ENCODE measurements at regions not wholly inside any gene's neighbourhood (a gene's known extent, or its start where the extent isn't known, plus 50 kb on each side); places are given as distances from the start of the nearest gene placed in this dataset.

- H3K4me1 ChIP-seq (ENCODE audit: control insufficient read depth, extremely low read depth, insufficient read depth, low read length), result no peaks in the 10 kb centered on the region
- CTCF ChIA-PET, result no interaction called here
- H2AFZ ChIP-seq (ENCODE audit: low read depth, low read length), result no peak overlapping the region
- POLR2A ChIA-PET, result no interaction called here
- dilution Hi-C loops (cut with MboI; ENCODE audit: extremely low pct_ligation_motif_present, low sequenced_read_pairs) (no loop called here), intact Hi-C loops (cut with micrococcal nuclease) (no loop called here)
- H3K4me2 ChIP-seq (ENCODE audit: insufficient read depth, low read length), result no peak overlapping the region
- no peak for DNase-seq (ENCODE audit: low read depth, low spot score)
- H3K9ac ChIP-seq (replicated peaks; ENCODE audit: extremely low read depth, insufficient read depth, low read length), result no peak overlapping the region
- no peaks in the 10 kb centered on the region for H4K20me1 ChIP-seq (replicated peaks; ENCODE audit: control insufficient read depth, extremely low read depth, insufficient read depth, low read length)
- no TSS peak for BruUV-seq (replicated peaks)
- H3K4me3 ChIP-seq (replicated peaks in 1 of 3; ENCODE audit: insufficient read depth in 1 of 3, low read depth in 1 of 3, low read length in 3 of 3), result no peak overlapping the region
- H3K27ac ChIP-seq (ENCODE audit: insufficient read depth, low read depth, low read length), result no peak overlapping the region
- TF ChIP-seq EZH2 (IDR thresholded peaks at IDR 0.05; ENCODE audit: borderline replicate concordance, low read depth, low read length, severe bottlenecking), result no peak
- TF ChIP-seq CTCF (IDR thresholded peaks at IDR 0.05; ENCODE audit: extremely low read depth in 1 of 2, insufficient read depth in 1 of 2, low read depth in 1 of 2, low read length in 2 of 2), result no peak
- TF ChIP-seq GATA2 (IDR thresholded peaks at IDR 0.05; ENCODE audit: insufficient read depth, insufficient read length, low read depth, low read length), result no peak
- no peak for TF ChIP-seq MYC (IDR thresholded peaks at IDR 0.05; ENCODE audit: low read depth, low read length)
- no peak for TF ChIP-seq JUN (IDR thresholded peaks at IDR 0.05; ENCODE audit: borderline replicate concordance, insufficient read depth, insufficient read length, low read depth)
- no peak for TF ChIP-seq POLR2A (IDR thresholded peaks at IDR 0.05; ENCODE audit: low read depth, low read length)
- no peak for TF ChIP-seq POLR2AphosphoS5 (IDR thresholded peaks at IDR 0.05; ENCODE audit: insufficient read depth, low read depth, low read length)
- H3K9me3 ChIP-seq (replicated peaks; ENCODE audit: control insufficient read depth, insufficient read depth, low read length), result no peaks in the 10 kb centered on the region
- H3K9me1 ChIP-seq (replicated peaks; ENCODE audit: control insufficient read depth, extremely low read depth, insufficient read depth, low read length), result no peaks in the 10 kb centered on the region
- H3K27me3 ChIP-seq (ENCODE audit: control insufficient read depth in 2 of 2, insufficient read depth in 2 of 2, low read length in 2 of 2), result peaks cover 7 to 17% of the 10 kb centered on the region in 2 experiments
- no peaks in the 10 kb centered on the region for H3K79me2 ChIP-seq (ENCODE audit: control insufficient read depth, insufficient read depth, low read length)
- no peaks in the 10 kb centered on the region for H3K36me3 ChIP-seq (ENCODE audit: control insufficient read depth in 2 of 2, extremely low read depth in 1 of 2, insufficient read depth in 2 of 2, low read length in 2 of 2)
- FAIRE-seq, result no peak
These were observed 352.6 kb upstream of the FAM241A start for GRCh38 chr4:111792632-111793031.

All from endothelial cell of umbilical vein (primary cell).